ENCODE measurements at regions not wholly inside any gene's neighbourhood (a gene's known extent, or its start where the extent isn't known, plus 50 kb on each side); places are given as distances from the start of the nearest gene placed in this dataset.
"Not testable (repeated sequence)": the region's sequence is repeated elsewhere in the genome, so short reads cannot be mapped to it uniquely, and the experiment has no call there.

- Mint-ChIP-seq H3K4me3 (ENCODE audit: low read depth) (no peak overlapping the region), H3K4me1 (ENCODE audit: low read depth) (no peaks in the 10 kb centered on the region), H3K27me3 (no peaks in the 10 kb centered on the region), H3K36me3 (ENCODE audit: insufficient read depth) (no peaks in the 10 kb centered on the region), H3K27ac (no peak overlapping the region), H3K9me3 (ENCODE audit: low read depth) (no peaks in the 10 kb centered on the region)
- TF ChIP-seq CTCF (IDR thresholded peaks at IDR 0.05; ENCODE audit: unreplicated experiment): no peak
- no peak for DNase-seq (ENCODE audit: low spot score, unreplicated experiment)
Observed at GRCh38 chr3:191030491-191030890, 168.0 kb upstream of the GMNC start.

GRCh38 chr3:191026746-191027145 is 164.3 kb upstream of the GMNC start:
- no peaks in the 10 kb centered on the region for H3K36me3 Mint-ChIP-seq (ENCODE audit: insufficient read depth)
- DNase-seq (ENCODE audit: low spot score, unreplicated experiment): no peak
- no peak overlapping the region for H3K4me3 Mint-ChIP-seq (ENCODE audit: low read depth)
- no peaks in the 10 kb centered on the region for H3K4me1 Mint-ChIP-seq (ENCODE audit: low read depth)
- H3K9me3 Mint-ChIP-seq (ENCODE audit: low read depth): no peaks in the 10 kb centered on the region
- TF ChIP-seq CTCF (IDR thresholded peaks at IDR 0.05; ENCODE audit: unreplicated experiment): no peak
- H3K27ac Mint-ChIP-seq: no peak overlapping the region
- no peaks in the 10 kb centered on the region for H3K27me3 Mint-ChIP-seq

DNA sequence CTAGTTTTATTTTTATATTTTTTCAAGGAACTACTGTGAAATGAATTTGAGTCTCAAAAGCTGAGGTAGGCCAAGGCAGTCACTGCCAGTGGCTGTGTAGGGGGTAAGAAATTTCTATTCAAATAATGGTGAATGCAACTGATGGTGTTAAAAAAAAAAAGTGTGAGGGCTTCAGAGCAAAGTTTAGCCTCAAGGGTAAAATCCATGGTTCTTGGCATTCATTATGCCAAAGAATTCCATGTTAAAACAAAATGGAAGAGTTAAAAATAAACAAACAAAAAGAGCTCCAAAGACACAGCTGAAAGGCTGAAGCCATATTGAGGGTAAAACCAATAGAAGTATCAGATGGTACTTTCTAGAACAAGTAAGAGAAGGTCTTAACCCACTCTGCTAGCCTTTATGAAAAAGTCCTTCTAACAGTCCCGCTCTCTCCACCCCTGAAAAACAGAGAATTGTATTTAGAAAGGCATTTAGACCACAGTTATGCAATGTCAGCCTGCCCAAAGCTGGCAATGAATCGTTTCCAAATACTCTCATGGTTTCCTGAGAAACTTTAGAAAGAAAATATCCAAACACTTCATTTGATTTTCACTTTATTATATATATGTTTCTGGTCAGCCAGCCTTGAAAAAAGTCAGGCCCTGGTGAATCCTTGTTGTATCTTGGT is 158.4 kb upstream of the GMNC start:
- no peaks in the 10 kb centered on the region for H3K9me3 Mint-ChIP-seq (ENCODE audit: low read depth)
- H3K27ac Mint-ChIP-seq: no peak overlapping the region
- H3K4me3 Mint-ChIP-seq (ENCODE audit: low read depth): no peak overlapping the region

DNA sequence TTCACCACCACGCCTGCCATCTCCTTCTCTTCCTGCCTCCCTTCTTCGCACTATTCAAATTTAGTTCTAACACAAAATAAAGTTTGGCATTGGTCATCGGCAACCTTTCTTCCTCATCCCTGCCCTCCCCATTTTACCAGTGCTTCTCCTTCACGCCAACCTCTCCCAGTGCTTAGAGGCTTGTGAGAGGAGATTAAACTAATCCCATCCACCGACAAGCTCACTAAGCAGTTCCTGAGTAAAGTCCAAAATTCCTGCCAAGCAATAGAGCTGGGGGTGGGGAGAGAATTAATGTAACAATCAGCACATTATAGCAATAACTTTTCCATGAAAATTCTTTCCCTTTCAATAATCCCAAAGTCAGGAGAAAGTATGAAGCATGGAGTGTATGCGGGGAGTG is 157.4 kb upstream of the GMNC start:
- H3K4me3 Mint-ChIP-seq (ENCODE audit: low read depth): no peak overlapping the region
- no peaks in the 10 kb centered on the region for H3K27me3 Mint-ChIP-seq
- TF ChIP-seq CTCF (IDR thresholded peaks at IDR 0.05; ENCODE audit: unreplicated experiment): no peak
- peaks cover 4% of the 10 kb centered on the region for H3K9me3 Mint-ChIP-seq (ENCODE audit: low read depth)
- H3K27ac Mint-ChIP-seq: no peak overlapping the region
- no peaks in the 10 kb centered on the region for H3K4me1 Mint-ChIP-seq (ENCODE audit: low read depth)
- no peak for DNase-seq (ENCODE audit: low spot score, unreplicated experiment)
- H3K36me3 Mint-ChIP-seq (ENCODE audit: insufficient read depth): no peaks in the 10 kb centered on the region

More for the DNA sequence above, 158.4 kb upstream of the GMNC start:
- no peak for TF ChIP-seq CTCF (IDR thresholded peaks at IDR 0.05; ENCODE audit: unreplicated experiment)
- Mint-ChIP-seq H3K27me3 (no peaks in the 10 kb centered on the region), H3K4me1 (ENCODE audit: low read depth) (no peaks in the 10 kb centered on the region), H3K36me3 (ENCODE audit: insufficient read depth) (no peaks in the 10 kb centered on the region)
- no peak for DNase-seq (ENCODE audit: low spot score, unreplicated experiment)

GRCh38 chr3:191015960-191016359 is 153.5 kb upstream of the GMNC start:
- not testable (repeated sequence) for H3K4me1 Mint-ChIP-seq (ENCODE audit: low read depth); H3K4me3 Mint-ChIP-seq (ENCODE audit: low read depth); H3K36me3 Mint-ChIP-seq (ENCODE audit: insufficient read depth); H3K27me3 Mint-ChIP-seq; DNase-seq (ENCODE audit: low spot score, unreplicated experiment); H3K27ac Mint-ChIP-seq
- peaks cover 11% of the 10 kb centered on the region for H3K9me3 Mint-ChIP-seq (ENCODE audit: low read depth)

DNA sequence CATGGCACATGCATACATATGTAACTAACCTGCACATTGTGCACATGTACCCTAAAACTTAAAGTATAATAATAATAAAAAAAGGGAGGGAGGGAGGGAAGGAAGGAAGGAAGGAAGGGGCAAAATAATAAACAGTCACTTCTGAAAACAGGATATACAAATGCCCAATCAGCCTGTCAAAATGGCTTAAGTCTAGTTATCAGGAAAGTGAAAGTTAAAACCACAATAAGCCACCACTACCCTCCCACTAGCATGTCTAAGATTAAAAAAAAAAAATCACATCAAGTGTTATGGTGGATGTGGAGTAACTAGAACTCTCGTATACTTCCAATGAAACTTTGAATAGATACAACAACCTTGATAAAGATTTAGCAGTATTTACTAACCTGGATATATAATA is 145.6 kb upstream of the GMNC start:
- DNase-seq (ENCODE audit: low spot score, unreplicated experiment): no peak
- Mint-ChIP-seq H3K9me3 (ENCODE audit: low read depth) (peaks cover 3% of the 10 kb centered on the region), H3K27me3 (peaks cover 5% of the 10 kb centered on the region), H3K36me3 (ENCODE audit: insufficient read depth) (no peaks in the 10 kb centered on the region), H3K4me1 (ENCODE audit: low read depth) (peaks cover 12% of the 10 kb centered on the region), H3K4me3 (ENCODE audit: low read depth) (no peak overlapping the region), H3K27ac (no peak overlapping the region)
- no peak for TF ChIP-seq CTCF (IDR thresholded peaks at IDR 0.05; ENCODE audit: unreplicated experiment)

Measured in progenitor cell of endocrine pancreas (in vitro differentiated cells).